Thyroid gland (tissue), 4 donors: ENCODE measurements at regions not wholly inside any gene's neighbourhood (a gene's known extent, or its start where the extent isn't known, plus 50 kb on each side); places are given as distances from the start of the nearest gene placed in this dataset.

Experiments
- CTCF ChIP-seq, 6 experiments: fragments of 200-600 bp in 3 of 6; fragments of 450-650 bp in 3 of 6; sonication (generic) in 3 of 6; IDR thresholded peaks; one replicate each; pipeline ENCODE4 v1.5.1; 2016 to 2019; ENCODE audit warnings: antibody characterized with exemption in 6 of 6, mild to moderate bottlenecking in 2 of 6, inconsistent platforms in 1 of 6, moderate library complexity in 1 of 6
- POLR2A ChIP-seq, 2 donors: fragments of 450-650 bp; IDR thresholded peaks; one replicate each; pipeline ENCODE4 v1.6.1; 2017; ENCODE audit warnings: antibody characterized with exemption in 2 of 2, mild to moderate bottlenecking in 2 of 2, moderate library complexity in 1 of 2

- TF ChIP-seq CTCF (IDR thresholded peaks at IDR 0.05), result no peak
- no peak for TF ChIP-seq POLR2A (IDR thresholded peaks at IDR 0.05)
Measured at GRCh38 chr5:9832921-9833320, 202.8 kb upstream of the TAS2R1 start.
